HCT116 (cell line): ENCODE measurements at regions not wholly inside any gene's neighbourhood (a gene's known extent, or its start where the extent isn't known, plus 50 kb on each side); places are given as distances from the start of the nearest gene placed in this dataset.

Experiments
- ATAC-seq: fragments of 200-7000 bp; cut with Tn5 transposase; 2 replicates; pipeline ENCODE4 v1.9.1; 2020; ENCODE audit warnings: mild to moderate bottlenecking, moderate library complexity
- BruUV-seq: library from RNA; stranded (reverse); fragments of 400-500 nt; replicated peaks from 2 replicates; lab custom pipeline; 2021; lab: Mats Ljungman, UMichigan
- CTCF ChIA-PET: fragments of 300-600 bp; sonication (Branson Sonifier 250); formaldehyde crosslinking; loops from one replicate; lab custom pipeline; 2021; ENCODE audit warnings: antibody characterized with exemption; lab: Charles Lee
- POLR2A ChIA-PET: fragments of 300-600, 350-600 bp; sonication (Branson Sonifier 250); formaldehyde crosslinking; loops from one replicate; lab custom pipeline; 2021; ENCODE audit warnings: antibody characterized with exemption; lab: Charles Lee
- RAD21 ChIA-PET, 2 experiments: fragments of 300-600 bp; sonication (Branson Sonifier 250); formaldehyde crosslinking; loops; one replicate each; lab custom pipeline; 2023; ENCODE audit warnings: low total read pairs in 2 of 2; ENCODE audit not compliant: uncharacterized antibody in 2 of 2, unreplicated experiment in 2 of 2, low non-redundant PET in 1 of 2; lab: Charles Lee
- DNase-seq: peaks from one replicate; pipeline ENCODE4 v3.0.0-alpha.2; 2010; ENCODE audit warnings: low read depth, low spot score
- H2AFZ ChIP-seq: fragments of 200-600 bp; shearing (Covaris generic), sonication (generic); 2 replicates; pipeline ENCODE4 v1.6.1; 2017; ENCODE audit warnings: low read depth, mixed run types, mixed read lengths, antibody characterized with exemption, low read length; ENCODE audit not compliant: poor library complexity, severe bottlenecking
- H3K27ac ChIP-seq: 2 replicates; pipeline ENCODE4 v1.5.1; 2012; ENCODE audit warnings: low read depth, low read length
- H3K27me3 ChIP-seq: fragments of 200-600 bp; sonication (generic); 2 replicates; pipeline ENCODE4 v1.6.1; 2016; ENCODE audit warnings: mixed run types, low read length, mixed read lengths; ENCODE audit not compliant: insufficient read depth
- H3K36me3 ChIP-seq, 2 experiments: fragments of 200-500 bp in 1 of 2; fragments of 200-600 bp in 1 of 2; sonication (Bioruptor generic) in 1 of 2; sonication (generic) in 1 of 2; 2 replicates each; pipeline versions ENCODE4 v1.5.1 to v1.6.1; 2014 to 2016; ENCODE audit warnings: low read length in 2 of 2, inconsistent platforms in 1 of 2, mixed read lengths in 1 of 2, mixed run types in 1 of 2; ENCODE audit not compliant: insufficient read depth in 2 of 2, control insufficient read depth in 1 of 2
- H3K4me1 ChIP-seq, 2 experiments: fragments of 200-600 bp in 1 of 2; sonication (generic) in 1 of 2; 2 replicates each; pipeline versions ENCODE4 v1.5.1 to v1.6.1; 2012 to 2017; ENCODE audit warnings: low read length in 2 of 2, inconsistent platforms in 1 of 2, mild to moderate bottlenecking in 1 of 2, mixed read lengths in 1 of 2, mixed run types in 1 of 2, moderate library complexity in 1 of 2; ENCODE audit not compliant: insufficient read depth in 2 of 2, control insufficient read depth in 1 of 2
- H3K4me2 ChIP-seq: fragments of 200-600 bp; sonication (generic); 2 replicates; pipeline ENCODE4 v1.6.1; 2017; ENCODE audit warnings: mixed run types, low read length, mixed read lengths
- H3K4me3 ChIP-seq, 2 experiments: fragments of 200-600 bp in 1 of 2; sonication (generic) in 1 of 2; replicated peaks in 1 of 2; 2 replicates each; pipeline ENCODE4 v1.5.1; 2011 to 2016; ENCODE audit warnings: low read length in 2 of 2, control low read depth in 1 of 2, low read depth in 1 of 2, mild to moderate bottlenecking in 1 of 2, mixed read lengths in 1 of 2, mixed run types in 1 of 2
- H3K79me2 ChIP-seq: fragments of 200-600 bp; sonication (generic); 2 replicates; pipeline ENCODE4 v1.6.1; 2017; ENCODE audit warnings: mild to moderate bottlenecking, mixed run types, low read length, moderate library complexity, mixed read lengths; ENCODE audit not compliant: insufficient read depth
- H3K9ac ChIP-seq: fragments of 200-600 bp; sonication (generic); 2 replicates; pipeline ENCODE4 v1.6.1; 2016; ENCODE audit warnings: low read length, mixed read lengths
- H3K9me2 ChIP-seq: fragments of 200-600 bp; sonication (generic), shearing (Covaris generic); 2 replicates; pipeline ENCODE4 v1.6.1; 2017; ENCODE audit warnings: mixed run types, mild to moderate bottlenecking, moderate library complexity; ENCODE audit not compliant: insufficient read depth
- H3K9me3 ChIP-seq, 2 experiments: fragments of 200-500 bp in 1 of 2; fragments of 200-600 bp in 1 of 2; sonication (Bioruptor generic) in 1 of 2; sonication (generic) in 1 of 2; 2 replicates each; pipeline ENCODE4 v1.6.1; 2014 to 2017; ENCODE audit warnings: low read length in 2 of 2, mixed read lengths in 2 of 2, inconsistent platforms in 1 of 2, low read depth in 1 of 2, mild to moderate bottlenecking in 1 of 2, mixed run types in 1 of 2, moderate library complexity in 1 of 2; ENCODE audit not compliant: control insufficient read depth in 1 of 2, insufficient read depth in 1 of 2
- H4K20me1 ChIP-seq: fragments of 200-600 bp; sonication (generic), shearing (Covaris generic); 2 replicates; pipeline ENCODE4 v1.6.1; 2017; ENCODE audit warnings: mixed run types, mild to moderate bottlenecking, moderate library complexity; ENCODE audit not compliant: insufficient read depth
- CBX3 ChIP-seq: IDR thresholded peaks from 2 replicates; pipeline ENCODE4 v1.6.1; 2012; ENCODE audit warnings: low read depth
- CEBPB ChIP-seq: IDR thresholded peaks from 2 replicates; pipeline ENCODE4 v1.6.1; 2012; ENCODE audit warnings: low read depth
- EZH2 ChIP-seq: fragments of 200-600 bp; sonication (generic); IDR thresholded peaks from 2 replicates; pipeline ENCODE4 v1.6.1; 2017; ENCODE audit warnings: antibody characterized with exemption, mixed run types
- EZH2phosphoT487 ChIP-seq: fragments of 200-600 bp; IDR thresholded peaks from 2 replicates; pipeline ENCODE4 v1.6.1; 2018; ENCODE audit warnings: antibody characterized with exemption, borderline replicate concordance
- FOSL1 ChIP-seq: IDR thresholded peaks from 2 replicates; pipeline ENCODE4 v1.6.1; 2012; ENCODE audit warnings: low read depth
- MAX ChIP-seq: IDR thresholded peaks from 2 replicates; pipeline ENCODE4 v1.6.1; 2012
- SIN3A ChIP-seq: IDR thresholded peaks from 2 replicates; pipeline ENCODE4 v1.6.1; 2012; ENCODE audit warnings: low read depth
- SP1 ChIP-seq: IDR thresholded peaks from 2 replicates; pipeline ENCODE4 v1.6.1; 2012; ENCODE audit warnings: low read depth
- SRF ChIP-seq: IDR thresholded peaks from 2 replicates; pipeline ENCODE4 v1.6.1; 2012; ENCODE audit warnings: low read depth
- TCF7L2 ChIP-seq: IDR thresholded peaks from 2 replicates; pipeline ENCODE4 v1.7.0; 2011; ENCODE audit warnings: borderline replicate concordance, inconsistent platforms; ENCODE audit not compliant: insufficient read depth, insufficient read length; ENCODE audit errors: extremely low read depth
- ZBTB33 ChIP-seq: IDR thresholded peaks from 2 replicates; pipeline ENCODE4 v1.6.1; 2011; ENCODE audit warnings: mild to moderate bottlenecking, low read length, moderate library complexity; ENCODE audit not compliant: insufficient replicate concordance; ENCODE audit errors: extremely low read depth
- ZNF274 ChIP-seq: fragments of 200-500 bp; sonication (Bioruptor generic); IDR thresholded peaks from 2 replicates; pipeline ENCODE4 v1.6.1; 2014; ENCODE audit warnings: mild to moderate bottlenecking, low read depth, low read length, inconsistent platforms
- intact Hi-C: fragments of 100-400 bp; cut with micrococcal nuclease; formaldehyde crosslinking; loops from 2 replicates; pipeline ENCODE4 v1.10.0; 2022
- TF ChIP-seq, protein P1 (sequence below): IDR thresholded peaks from 2 replicates; pipeline ENCODE4 v1.6.1; 2012; ENCODE audit warnings: low read depth

DNA sequence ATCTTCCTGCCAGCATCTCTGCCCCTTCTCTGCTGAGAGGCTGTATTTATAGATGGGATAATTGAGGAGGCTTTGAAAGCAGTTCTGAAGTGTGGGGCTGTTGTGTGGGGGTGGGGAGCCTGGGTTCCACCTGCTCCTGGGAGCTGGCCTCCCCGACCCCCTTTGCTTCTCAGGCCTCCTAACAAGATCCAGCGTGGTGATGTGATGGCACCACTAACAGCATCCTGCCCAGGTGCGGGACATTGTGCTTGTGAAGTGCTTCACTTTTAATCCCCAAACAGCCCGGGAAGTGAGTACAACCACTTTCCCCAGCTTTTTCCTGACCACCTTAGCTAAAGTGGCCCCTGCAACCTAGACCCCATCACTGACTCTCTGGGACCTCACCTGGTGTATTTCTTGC is 95.1 kb upstream of the NRXN3 start:
- no peaks in the 10 kb centered on the region for H3K9me3 ChIP-seq
- ChIA-PET RAD21 (no interaction called here), POLR2A (no interaction called here), CTCF (interaction anchor here (1.2 to 2.8 kb wide), 2 partner anchors 53 to 214 kb away, joined by 3 to 8 read pairs; no protein-coding TSS in a partner anchor)
- ATAC-seq, result no peak
- H3K9ac ChIP-seq, result no peak overlapping the region
- no peak overlapping the region for H3K4me2 ChIP-seq
- no peaks in the 10 kb centered on the region for H3K27me3 ChIP-seq
- no peaks in the 10 kb centered on the region for H3K36me3 ChIP-seq
- intact Hi-C loops, result no loop called here
- no peaks in the 10 kb centered on the region for H3K4me1 ChIP-seq
- H3K4me3 ChIP-seq, result no peak overlapping the region
- no peak overlapping the region for H2AFZ ChIP-seq
- DNase-seq, result no peak
- BruUV-seq, result no TSS peak
- no peak for TF ChIP-seq SIN3A
- no peak for TF ChIP-seq CBX3
- TF ChIP-seq SP1, result no peak
- no peak for TF ChIP-seq TCF7L2
- TF ChIP-seq CEBPB, result no peak
- TF ChIP-seq FOSL1, result no peak
- no peak for TF ChIP-seq EZH2phosphoT487
- TF ChIP-seq, protein P1, sequence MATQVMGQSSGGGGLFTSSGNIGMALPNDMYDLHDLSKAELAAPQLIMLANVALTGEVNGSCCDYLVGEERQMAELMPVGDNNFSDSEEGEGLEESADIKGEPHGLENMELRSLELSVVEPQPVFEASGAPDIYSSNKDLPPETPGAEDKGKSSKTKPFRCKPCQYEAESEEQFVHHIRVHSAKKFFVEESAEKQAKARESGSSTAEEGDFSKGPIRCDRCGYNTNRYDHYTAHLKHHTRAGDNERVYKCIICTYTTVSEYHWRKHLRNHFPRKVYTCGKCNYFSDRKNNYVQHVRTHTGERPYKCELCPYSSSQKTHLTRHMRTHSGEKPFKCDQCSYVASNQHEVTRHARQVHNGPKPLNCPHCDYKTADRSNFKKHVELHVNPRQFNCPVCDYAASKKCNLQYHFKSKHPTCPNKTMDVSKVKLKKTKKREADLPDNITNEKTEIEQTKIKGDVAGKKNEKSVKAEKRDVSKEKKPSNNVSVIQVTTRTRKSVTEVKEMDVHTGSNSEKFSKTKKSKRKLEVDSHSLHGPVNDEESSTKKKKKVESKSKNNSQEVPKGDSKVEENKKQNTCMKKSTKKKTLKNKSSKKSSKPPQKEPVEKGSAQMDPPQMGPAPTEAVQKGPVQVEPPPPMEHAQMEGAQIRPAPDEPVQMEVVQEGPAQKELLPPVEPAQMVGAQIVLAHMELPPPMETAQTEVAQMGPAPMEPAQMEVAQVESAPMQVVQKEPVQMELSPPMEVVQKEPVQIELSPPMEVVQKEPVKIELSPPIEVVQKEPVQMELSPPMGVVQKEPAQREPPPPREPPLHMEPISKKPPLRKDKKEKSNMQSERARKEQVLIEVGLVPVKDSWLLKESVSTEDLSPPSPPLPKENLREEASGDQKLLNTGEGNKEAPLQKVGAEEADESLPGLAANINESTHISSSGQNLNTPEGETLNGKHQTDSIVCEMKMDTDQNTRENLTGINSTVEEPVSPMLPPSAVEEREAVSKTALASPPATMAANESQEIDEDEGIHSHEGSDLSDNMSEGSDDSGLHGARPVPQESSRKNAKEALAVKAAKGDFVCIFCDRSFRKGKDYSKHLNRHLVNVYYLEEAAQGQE, result no peak
- TF ChIP-seq ZNF274, result no peak
- TF ChIP-seq MAX, result no peak
- TF ChIP-seq SRF, result no peak
- TF ChIP-seq EZH2, result no peak
- no peak for TF ChIP-seq ZBTB33
- H3K9me2 ChIP-seq, result no peaks in the 10 kb centered on the region
- H4K20me1 ChIP-seq, result no peaks in the 10 kb centered on the region
- no peak overlapping the region for H3K27ac ChIP-seq
- no peaks in the 10 kb centered on the region for H3K79me2 ChIP-seq
